ENCODE measurements at regions not wholly inside any gene's neighbourhood (a gene's known extent, or its start where the extent isn't known, plus 50 kb on each side); places are given as distances from the start of the nearest gene placed in this dataset.

GRCh38 chr2:215779912-215780311 lies 233.4 kb downstream of the MREG start:
- Histone ChIP-seq H3K4me1 (ENCODE audit: insufficient read depth, low read length, poor library complexity, severe bottlenecking) (no peaks in the 10 kb centered on the region), H3K36me3 (ENCODE audit: insufficient read depth, low read length) (no peaks in the 10 kb centered on the region), H3K4me3 (ENCODE audit: low read length, poor library complexity, severe bottlenecking) (no peak overlapping the region), H3K9ac (ENCODE audit: low read depth, low read length, poor library complexity, severe bottlenecking) (no peak overlapping the region), H3K4me2 (ENCODE audit: low read depth, low read length, poor library complexity, severe bottlenecking) (no peak overlapping the region), H3K9me3 (ENCODE audit: insufficient read depth, low read depth, low read length) (no peaks in the 10 kb centered on the region), H3F3A (ENCODE audit: low read depth) (no peaks in the 10 kb centered on the region), H3K9me2 (replicated peaks; ENCODE audit: low read depth, low read length) (no peaks in the 10 kb centered on the region), H3K27me3 (ENCODE audit: insufficient read depth, low read length, poor library complexity, severe bottlenecking) (no peaks in the 10 kb centered on the region), H2AFZ (ENCODE audit: low read length) (no peak overlapping the region), H4K20me1 (ENCODE audit: insufficient read depth, low read length, poor library complexity, severe bottlenecking) (no peaks in the 10 kb centered on the region), H3K79me2 (ENCODE audit: insufficient read depth, low read length) (no peaks in the 10 kb centered on the region)
- TF ChIP-seq EZH2phosphoT487 (IDR thresholded peaks at IDR 0.05; ENCODE audit: borderline replicate concordance) = no peak

- no peaks in the 10 kb centered on the region for H3K9me2 ChIP-seq (replicated peaks; ENCODE audit: low read depth, low read length)
- H3K4me2 ChIP-seq (ENCODE audit: low read depth, low read length, poor library complexity, severe bottlenecking) = no peak overlapping the region
- H4K20me1 ChIP-seq (ENCODE audit: insufficient read depth, low read length, poor library complexity, severe bottlenecking) = no peaks in the 10 kb centered on the region
- H3F3A ChIP-seq (ENCODE audit: low read depth) = no peaks in the 10 kb centered on the region
- no peak overlapping the region for H3K9ac ChIP-seq (ENCODE audit: low read depth, low read length, poor library complexity, severe bottlenecking)
- H3K4me3 ChIP-seq (ENCODE audit: low read length, poor library complexity, severe bottlenecking) = no peak overlapping the region
- no peaks in the 10 kb centered on the region for H3K9me3 ChIP-seq (ENCODE audit: insufficient read depth, low read depth, low read length)
- no peak overlapping the region for H2AFZ ChIP-seq (ENCODE audit: low read length)
- H3K36me3 ChIP-seq (ENCODE audit: insufficient read depth, low read length) = no peaks in the 10 kb centered on the region
- TF ChIP-seq EZH2phosphoT487 (IDR thresholded peaks at IDR 0.05; ENCODE audit: borderline replicate concordance) (no peak), CTCF (conservative IDR thresholded peaks at IDR 0.05; ENCODE audit: low read length) (no peak)
- H3K79me2 ChIP-seq (ENCODE audit: insufficient read depth, low read length) = no peaks in the 10 kb centered on the region
- no peaks in the 10 kb centered on the region for H3K27me3 ChIP-seq (ENCODE audit: insufficient read depth, low read length, poor library complexity, severe bottlenecking)
- H3K4me1 ChIP-seq (ENCODE audit: insufficient read depth, low read length, poor library complexity, severe bottlenecking) = no peaks in the 10 kb centered on the region
Measured at GRCh38 chr2:215777465-215778044, 235.8 kb downstream of the MREG start.

GRCh38 chr2:215775106-215775505 lies 238.2 kb downstream of the MREG start:
- Histone ChIP-seq H3K79me2 (ENCODE audit: insufficient read depth, low read length) (no peaks in the 10 kb centered on the region), H3K4me3 (ENCODE audit: low read length, poor library complexity, severe bottlenecking) (no peak overlapping the region), H3K9me2 (replicated peaks; ENCODE audit: low read depth, low read length) (no peaks in the 10 kb centered on the region), H4K20me1 (ENCODE audit: insufficient read depth, low read length, poor library complexity, severe bottlenecking) (no peaks in the 10 kb centered on the region), H3K9me3 (ENCODE audit: insufficient read depth, low read depth, low read length) (no peaks in the 10 kb centered on the region), H3K36me3 (ENCODE audit: insufficient read depth, low read length) (no peaks in the 10 kb centered on the region), H3K9ac (ENCODE audit: low read depth, low read length, poor library complexity, severe bottlenecking) (no peak overlapping the region), H3K27me3 (ENCODE audit: insufficient read depth, low read length, poor library complexity, severe bottlenecking) (no peaks in the 10 kb centered on the region), H3F3A (ENCODE audit: low read depth) (no peaks in the 10 kb centered on the region), H2AFZ (ENCODE audit: low read length) (no peak overlapping the region), H3K4me1 (ENCODE audit: insufficient read depth, low read length, poor library complexity, severe bottlenecking) (no peaks in the 10 kb centered on the region), H3K4me2 (ENCODE audit: low read depth, low read length, poor library complexity, severe bottlenecking) (no peak overlapping the region)
- no peak for TF ChIP-seq EZH2phosphoT487 (IDR thresholded peaks at IDR 0.05; ENCODE audit: borderline replicate concordance)
- TF ChIP-seq CTCF (conservative IDR thresholded peaks at IDR 0.05; ENCODE audit: low read length) = no peak

GRCh38 chr2:215773728-215774127 lies 239.6 kb downstream of the MREG start:
- Histone ChIP-seq H2AFZ (ENCODE audit: low read length) (no peak overlapping the region), H3K36me3 (ENCODE audit: insufficient read depth, low read length) (no peaks in the 10 kb centered on the region), H3K9me3 (ENCODE audit: insufficient read depth, low read depth, low read length) (no peaks in the 10 kb centered on the region), H3K9me2 (replicated peaks; ENCODE audit: low read depth, low read length) (no peaks in the 10 kb centered on the region), H3K4me2 (ENCODE audit: low read depth, low read length, poor library complexity, severe bottlenecking) (no peak overlapping the region), H3K9ac (ENCODE audit: low read depth, low read length, poor library complexity, severe bottlenecking) (no peak overlapping the region), H4K20me1 (ENCODE audit: insufficient read depth, low read length, poor library complexity, severe bottlenecking) (no peaks in the 10 kb centered on the region), H3K27me3 (ENCODE audit: insufficient read depth, low read length, poor library complexity, severe bottlenecking) (no peaks in the 10 kb centered on the region), H3K4me3 (ENCODE audit: low read length, poor library complexity, severe bottlenecking) (no peak overlapping the region), H3K79me2 (ENCODE audit: insufficient read depth, low read length) (no peaks in the 10 kb centered on the region), H3K4me1 (ENCODE audit: insufficient read depth, low read length, poor library complexity, severe bottlenecking) (no peaks in the 10 kb centered on the region), H3F3A (ENCODE audit: low read depth) (no peaks in the 10 kb centered on the region)
- TF ChIP-seq CTCF (conservative IDR thresholded peaks at IDR 0.05; ENCODE audit: low read length) (no peak), EZH2phosphoT487 (IDR thresholded peaks at IDR 0.05; ENCODE audit: borderline replicate concordance) (no peak)
